ENCODE measurements at regions not wholly inside any gene's neighbourhood (a gene's known extent, or its start where the extent isn't known, plus 50 kb on each side); places are given as distances from the start of the nearest gene placed in this dataset.

- Histone ChIP-seq H3K27me3 (ENCODE audit: control insufficient read depth, insufficient read depth, low read length) (no peaks in the 10 kb centered on the region), H3K4me3 (ENCODE audit: low read depth, low read length) (no peak overlapping the region), H3K36me3 (ENCODE audit: control insufficient read depth, insufficient read depth, low read length) (no peaks in the 10 kb centered on the region)
- DNase-seq (ENCODE audit: low read depth) = no peak
- TF ChIP-seq, protein P1, sequence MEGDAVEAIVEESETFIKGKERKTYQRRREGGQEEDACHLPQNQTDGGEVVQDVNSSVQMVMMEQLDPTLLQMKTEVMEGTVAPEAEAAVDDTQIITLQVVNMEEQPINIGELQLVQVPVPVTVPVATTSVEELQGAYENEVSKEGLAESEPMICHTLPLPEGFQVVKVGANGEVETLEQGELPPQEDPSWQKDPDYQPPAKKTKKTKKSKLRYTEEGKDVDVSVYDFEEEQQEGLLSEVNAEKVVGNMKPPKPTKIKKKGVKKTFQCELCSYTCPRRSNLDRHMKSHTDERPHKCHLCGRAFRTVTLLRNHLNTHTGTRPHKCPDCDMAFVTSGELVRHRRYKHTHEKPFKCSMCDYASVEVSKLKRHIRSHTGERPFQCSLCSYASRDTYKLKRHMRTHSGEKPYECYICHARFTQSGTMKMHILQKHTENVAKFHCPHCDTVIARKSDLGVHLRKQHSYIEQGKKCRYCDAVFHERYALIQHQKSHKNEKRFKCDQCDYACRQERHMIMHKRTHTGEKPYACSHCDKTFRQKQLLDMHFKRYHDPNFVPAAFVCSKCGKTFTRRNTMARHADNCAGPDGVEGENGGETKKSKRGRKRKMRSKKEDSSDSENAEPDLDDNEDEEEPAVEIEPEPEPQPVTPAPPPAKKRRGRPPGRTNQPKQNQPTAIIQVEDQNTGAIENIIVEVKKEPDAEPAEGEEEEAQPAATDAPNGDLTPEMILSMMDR (IDR thresholded peaks at IDR 0.05; ENCODE audit: insufficient read depth, low read length, poor library complexity, severe bottlenecking) = no peak
These were observed 986.0 kb downstream of the DSC3 start for GRCh38 chr18:30056528-30056927.

DNA sequence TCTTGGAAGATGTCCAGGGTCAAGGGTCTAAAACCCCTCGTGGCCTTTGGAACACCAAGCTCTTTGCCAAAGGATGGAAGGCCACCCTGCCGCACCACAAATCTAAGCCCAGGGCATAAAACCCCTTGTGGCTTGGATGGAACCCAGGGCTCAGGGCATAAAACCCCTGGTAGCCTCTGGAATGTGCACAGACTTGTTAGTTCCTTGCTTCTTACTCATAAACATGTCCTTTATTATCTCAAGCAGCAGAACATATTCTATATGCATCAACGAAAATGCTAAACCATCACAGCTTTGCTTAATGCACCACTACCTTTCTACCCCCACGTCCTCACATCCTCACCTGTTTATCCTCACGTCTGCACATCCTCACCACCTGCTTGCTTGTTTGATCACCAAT is 998.0 kb downstream of the DSC3 start:
- Histone ChIP-seq H3K4me3 (ENCODE audit: low read depth, low read length) (no peak overlapping the region), H3K27me3 (ENCODE audit: control insufficient read depth, insufficient read depth, low read length) (no peaks in the 10 kb centered on the region), H3K36me3 (ENCODE audit: control insufficient read depth, insufficient read depth, low read length) (no peaks in the 10 kb centered on the region)
- TF ChIP-seq, protein P1 (IDR thresholded peaks at IDR 0.05; ENCODE audit: insufficient read depth, low read length, poor library complexity, severe bottlenecking) = no peak
- no peak for DNase-seq (ENCODE audit: low read depth)

DNA sequence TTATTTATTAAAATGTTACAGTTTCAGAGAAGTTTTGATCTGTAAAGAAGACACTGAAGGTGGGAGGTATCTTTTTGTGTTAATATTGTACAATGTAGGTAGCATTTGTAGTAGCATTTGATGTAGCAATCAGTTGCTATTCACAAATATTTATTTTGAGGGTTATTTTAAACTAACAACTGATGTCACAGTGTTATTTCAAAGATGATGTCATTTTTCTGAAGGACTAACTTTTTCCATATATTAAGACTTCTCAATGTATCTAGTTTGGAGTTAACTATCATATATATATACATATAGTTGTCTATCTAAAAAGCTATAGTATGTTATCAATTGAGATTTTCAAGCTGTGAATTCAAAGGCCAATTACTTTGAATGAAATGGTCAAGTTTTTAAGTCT is 1003.3 kb downstream of the DSC3 start:
- no peak overlapping the region for H3K4me3 ChIP-seq (ENCODE audit: low read depth, low read length)
- H3K36me3 ChIP-seq (ENCODE audit: control insufficient read depth, insufficient read depth, low read length) = no peaks in the 10 kb centered on the region
- no peaks in the 10 kb centered on the region for H3K27me3 ChIP-seq (ENCODE audit: control insufficient read depth, insufficient read depth, low read length)
- no peak for DNase-seq (ENCODE audit: low read depth)
- TF ChIP-seq, protein P1 (IDR thresholded peaks at IDR 0.05; ENCODE audit: insufficient read depth, low read length, poor library complexity, severe bottlenecking) = no peak

DNA sequence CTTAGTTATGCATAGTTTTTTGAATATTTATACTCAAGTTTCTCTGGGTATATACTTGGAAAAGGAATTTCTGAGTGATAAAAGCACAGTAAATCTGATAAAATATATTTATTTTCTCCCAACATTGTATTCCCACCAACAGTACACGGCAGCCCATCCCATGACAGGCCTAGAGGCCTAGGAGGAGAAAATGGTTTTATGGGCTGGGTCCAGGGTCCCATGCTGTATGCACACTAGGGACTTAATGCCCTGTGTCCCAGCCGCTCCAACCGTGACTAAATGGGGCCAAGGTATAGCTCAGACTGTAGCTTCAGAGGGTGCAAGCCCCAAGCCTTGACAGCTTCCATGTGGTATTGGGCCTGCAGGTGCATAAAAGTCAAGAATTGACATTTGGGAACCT is 1007.7 kb downstream of the DSC3 start:
- no peak for DNase-seq (ENCODE audit: low read depth)
- H3K4me3 ChIP-seq (ENCODE audit: low read depth, low read length) = no peak overlapping the region
- TF ChIP-seq, protein P1 (IDR thresholded peaks at IDR 0.05; ENCODE audit: insufficient read depth, low read length, poor library complexity, severe bottlenecking) = no peak
- no peaks in the 10 kb centered on the region for H3K36me3 ChIP-seq (ENCODE audit: control insufficient read depth, insufficient read depth, low read length)
- no peaks in the 10 kb centered on the region for H3K27me3 ChIP-seq (ENCODE audit: control insufficient read depth, insufficient read depth, low read length)

DNA sequence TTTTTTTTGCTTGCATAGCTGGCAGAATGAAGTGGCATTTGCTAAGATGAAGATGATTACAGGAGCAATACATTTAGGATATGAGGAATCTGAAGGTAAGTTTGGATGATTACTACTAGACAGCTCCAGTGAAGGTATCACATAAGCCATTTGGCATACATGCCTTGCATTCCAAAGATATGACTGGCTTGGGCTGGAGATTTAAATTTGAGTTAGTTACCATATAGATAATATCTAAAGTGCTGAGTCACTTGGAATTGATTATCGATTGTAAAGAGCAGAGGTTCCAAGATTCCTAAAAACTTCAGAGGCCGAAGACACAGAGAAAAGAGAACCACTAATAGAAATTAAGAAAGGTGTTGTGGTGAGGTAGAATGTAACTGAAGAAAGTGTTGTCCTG is 1026.4 kb downstream of the DSC3 start:
- H3K27me3 ChIP-seq (ENCODE audit: control insufficient read depth, insufficient read depth, low read length) = no peaks in the 10 kb centered on the region
- DNase-seq (ENCODE audit: low read depth) = no peak
- H3K36me3 ChIP-seq (ENCODE audit: control insufficient read depth, insufficient read depth, low read length) = no peaks in the 10 kb centered on the region
- no peak overlapping the region for H3K4me3 ChIP-seq (ENCODE audit: low read depth, low read length)
- TF ChIP-seq, protein P1 (IDR thresholded peaks at IDR 0.05; ENCODE audit: insufficient read depth, low read length, poor library complexity, severe bottlenecking) = no peak

- no peak overlapping the region for H3K4me3 ChIP-seq (ENCODE audit: low read depth, low read length)
- H3K36me3 ChIP-seq (ENCODE audit: control insufficient read depth, insufficient read depth, low read length) = no peaks in the 10 kb centered on the region
- H3K27me3 ChIP-seq (ENCODE audit: control insufficient read depth, insufficient read depth, low read length) = no peaks in the 10 kb centered on the region
- no peak for DNase-seq (ENCODE audit: low read depth)
- TF ChIP-seq, protein P1 (IDR thresholded peaks at IDR 0.05; ENCODE audit: insufficient read depth, low read length, poor library complexity, severe bottlenecking) = no peak
These were observed 1037.6 kb downstream of the DSC3 start for GRCh38 chr18:30004965-30005364.
